Body of pancreas (tissue), 4 donors: ENCODE measurements at regions not wholly inside any gene's neighbourhood (a gene's known extent, or its start where the extent isn't known, plus 50 kb on each side); places are given as distances from the start of the nearest gene placed in this dataset.

Experiments used
- CTCF ChIP-seq, 7 experiments: fragments of 450-650 bp in 4 of 7; fragments of 200-600 bp in 3 of 7; sonication (generic) in 3 of 7; IDR thresholded peaks; one replicate each; pipeline ENCODE4 v1.5.1; 2016 to 2019; ENCODE audit warnings: antibody characterized with exemption in 7 of 7
- POLR2A ChIP-seq, 3 donors: fragments of 450-650 bp; IDR thresholded peaks; one replicate each; pipeline ENCODE4 v1.6.1; 2016; ENCODE audit warnings: antibody characterized with exemption in 3 of 3, mild to moderate bottlenecking in 2 of 3

- TF ChIP-seq CTCF (IDR thresholded peaks at IDR 0.05) = no peak
- TF ChIP-seq POLR2A (IDR thresholded peaks at IDR 0.05) = no peak
These were observed 250.3 kb upstream of the KLHL29 start for GRCh38 chr2:23134726-23135125.
